OCI-LY7 (cell line): ENCODE measurements at regions not wholly inside any gene's neighbourhood (a gene's known extent, or its start where the extent isn't known, plus 50 kb on each side); places are given as distances from the start of the nearest gene placed in this dataset.

Source experiments
- EZH2phosphoT487 ChIP-seq: fragments of 200-600 bp; sonication (generic); IDR thresholded peaks from 2 replicates; pipeline ENCODE4 v1.6.1; 2018; ENCODE audit warnings: low read depth, borderline replicate concordance, mild to moderate bottlenecking, mixed run types, antibody characterized with exemption, low read length, moderate library complexity, mixed read lengths
- TF ChIP-seq, protein P1 (sequence below): fragments of 200-600 bp; sonication (generic); conservative IDR thresholded peaks from 2 replicates; pipeline ENCODE4 v1.5.1; 2014; ENCODE audit warnings: mild to moderate bottlenecking, antibody characterized with exemption, low read length, moderate library complexity, mixed read lengths

DNA sequence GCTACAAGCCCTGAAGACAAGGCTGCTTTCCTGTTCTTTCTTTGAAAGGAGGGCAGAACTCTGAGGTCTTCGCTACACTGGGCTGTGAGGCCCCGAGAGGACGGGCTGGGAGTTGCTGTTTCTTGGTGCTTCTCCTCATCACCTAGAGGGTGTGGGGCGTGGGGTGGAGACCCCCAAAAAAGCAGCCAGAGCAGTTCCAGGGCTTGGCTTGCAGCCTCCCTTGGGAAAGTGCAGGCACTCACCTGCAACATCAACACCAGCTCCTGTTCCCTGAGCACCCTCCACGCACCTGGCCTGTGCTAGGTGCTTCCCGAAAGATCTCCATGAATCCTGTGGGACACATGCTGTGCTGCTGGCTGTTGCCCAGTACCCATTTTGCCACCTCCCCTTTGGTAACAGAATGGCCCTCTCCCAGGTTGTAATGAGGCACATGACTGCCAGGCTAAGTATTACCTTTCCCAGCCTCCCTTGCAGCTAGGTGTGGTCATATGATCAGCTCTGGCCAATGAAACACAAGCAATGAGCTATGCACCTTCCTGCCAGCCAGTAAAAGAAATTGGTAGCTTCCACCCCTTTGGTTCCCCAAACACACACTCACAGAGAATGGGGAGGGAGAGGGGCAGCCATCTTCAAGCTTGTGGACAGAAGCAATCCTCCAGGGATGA lies 146.0 kb downstream of the C9orf50 start:
- TF ChIP-seq, protein P1, sequence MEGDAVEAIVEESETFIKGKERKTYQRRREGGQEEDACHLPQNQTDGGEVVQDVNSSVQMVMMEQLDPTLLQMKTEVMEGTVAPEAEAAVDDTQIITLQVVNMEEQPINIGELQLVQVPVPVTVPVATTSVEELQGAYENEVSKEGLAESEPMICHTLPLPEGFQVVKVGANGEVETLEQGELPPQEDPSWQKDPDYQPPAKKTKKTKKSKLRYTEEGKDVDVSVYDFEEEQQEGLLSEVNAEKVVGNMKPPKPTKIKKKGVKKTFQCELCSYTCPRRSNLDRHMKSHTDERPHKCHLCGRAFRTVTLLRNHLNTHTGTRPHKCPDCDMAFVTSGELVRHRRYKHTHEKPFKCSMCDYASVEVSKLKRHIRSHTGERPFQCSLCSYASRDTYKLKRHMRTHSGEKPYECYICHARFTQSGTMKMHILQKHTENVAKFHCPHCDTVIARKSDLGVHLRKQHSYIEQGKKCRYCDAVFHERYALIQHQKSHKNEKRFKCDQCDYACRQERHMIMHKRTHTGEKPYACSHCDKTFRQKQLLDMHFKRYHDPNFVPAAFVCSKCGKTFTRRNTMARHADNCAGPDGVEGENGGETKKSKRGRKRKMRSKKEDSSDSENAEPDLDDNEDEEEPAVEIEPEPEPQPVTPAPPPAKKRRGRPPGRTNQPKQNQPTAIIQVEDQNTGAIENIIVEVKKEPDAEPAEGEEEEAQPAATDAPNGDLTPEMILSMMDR = no peak
- no peak for TF ChIP-seq EZH2phosphoT487
